ENCODE measurements at regions not wholly inside any gene's neighbourhood (a gene's known extent, or its start where the extent isn't known, plus 50 kb on each side); places are given as distances from the start of the nearest gene placed in this dataset.

- TF ChIP-seq CTCF (IDR thresholded peaks at IDR 0.05) (no peak), POLR2A (IDR thresholded peaks at IDR 0.05) (no peak)
These were observed 377.8 kb upstream of the RUNX1 start for GRCh38 chr21:35426897-35427296.
